H9 (cell line): ENCODE measurements at regions not wholly inside any gene's neighbourhood (a gene's known extent, or its start where the extent isn't known, plus 50 kb on each side); places are given as distances from the start of the nearest gene placed in this dataset.

ENCODE experiments used
- DNase-seq: peaks from one replicate; pipeline ENCODE4 v3.0.0-alpha.2; 2017
- H2AFZ ChIP-seq: one replicate; pipeline ENCODE4 v1.6.1; 2013; ENCODE audit warnings: mild to moderate bottlenecking, low read length, control low read depth, moderate library complexity
- H2AK5ac ChIP-seq: 2 replicates; pipeline ENCODE4 v1.6.1; 2013; ENCODE audit warnings: low read length, control low read depth, mixed read lengths; ENCODE audit not compliant: insufficient read length
- H2BK120ac ChIP-seq: one replicate; pipeline ENCODE4 v1.6.1; 2013; ENCODE audit warnings: low read depth, mild to moderate bottlenecking, low read length, control low read depth, inconsistent platforms; ENCODE audit not compliant: poor library complexity, severe bottlenecking
- H2BK12ac ChIP-seq: 2 replicates; pipeline ENCODE4 v1.6.1; 2013; ENCODE audit warnings: low read length, control low read depth, mixed read lengths, low read depth; ENCODE audit not compliant: insufficient read length
- H2BK15ac ChIP-seq: 2 replicates; pipeline ENCODE4 v1.6.1; 2013; ENCODE audit warnings: low read depth, low read length, control low read depth
- H2BK20ac ChIP-seq: one replicate; pipeline ENCODE4 v1.6.1; 2013; ENCODE audit warnings: low read depth, mild to moderate bottlenecking, low read length, control low read depth, inconsistent platforms; ENCODE audit not compliant: poor library complexity, severe bottlenecking
- H2BK5ac ChIP-seq: 2 replicates; pipeline ENCODE4 v1.6.1; 2013; ENCODE audit warnings: low read length, control low read depth, mixed read lengths; ENCODE audit not compliant: insufficient read length
- H3K14ac ChIP-seq: 2 replicates; pipeline ENCODE4 v1.6.1; 2013; ENCODE audit warnings: low read length, control low read depth; ENCODE audit not compliant: insufficient read depth
- H3K18ac ChIP-seq: 2 replicates; pipeline ENCODE4 v1.6.1; 2013; ENCODE audit warnings: low read depth, mild to moderate bottlenecking, mixed read lengths, low read length, control low read depth; ENCODE audit not compliant: insufficient read length
- H3K23ac ChIP-seq: 2 replicates; pipeline ENCODE4 v1.6.1; 2013; ENCODE audit warnings: low read length, control low read depth, mixed read lengths, low read depth; ENCODE audit not compliant: insufficient read length
- H3K23me2 ChIP-seq: 2 replicates; pipeline ENCODE4 v1.6.1; 2013; ENCODE audit warnings: low read depth, mild to moderate bottlenecking, mixed read lengths, low read length, control low read depth; ENCODE audit not compliant: insufficient read length, poor library complexity, severe bottlenecking
- H3K27ac ChIP-seq: 2 replicates; pipeline ENCODE4 v1.5.1; 2013; ENCODE audit warnings: low read length, control low read depth, mixed read lengths, low read depth; ENCODE audit not compliant: insufficient read length
- H3K27me3 ChIP-seq: 2 replicates; pipeline ENCODE4 v1.6.1; 2013; ENCODE audit warnings: low read length, control low read depth, inconsistent platforms; ENCODE audit not compliant: insufficient read depth
- H3K4ac ChIP-seq: 2 replicates; pipeline ENCODE4 v1.6.1; 2013; ENCODE audit warnings: low read depth, mild to moderate bottlenecking, control low read depth, inconsistent platforms, low read length, moderate library complexity
- H3K4me1 ChIP-seq: 2 replicates; pipeline ENCODE4 v1.6.1; 2013; ENCODE audit warnings: low read length, control low read depth, inconsistent platforms; ENCODE audit not compliant: insufficient read depth
- H3K4me2 ChIP-seq: 2 replicates; pipeline ENCODE4 v1.6.1; 2013; ENCODE audit warnings: low read length, control low read depth, mixed read lengths; ENCODE audit not compliant: insufficient read length, insufficient read depth
- H3K56ac ChIP-seq: 2 replicates; pipeline ENCODE4 v1.6.1; 2013; ENCODE audit warnings: low read depth, mild to moderate bottlenecking, mixed read lengths, low read length, control low read depth; ENCODE audit not compliant: insufficient read length
- H3K79me1 ChIP-seq: 2 replicates; pipeline ENCODE4 v1.6.1; 2013; ENCODE audit warnings: low read depth, mild to moderate bottlenecking, moderate library complexity, low read length, control low read depth, inconsistent platforms; ENCODE audit not compliant: insufficient read depth, poor library complexity, severe bottlenecking
- H3K79me2 ChIP-seq: 2 replicates; pipeline ENCODE4 v1.6.1; 2013; ENCODE audit warnings: low read length, control low read depth, inconsistent platforms; ENCODE audit not compliant: insufficient read depth
- H3K9ac ChIP-seq: 2 replicates; pipeline ENCODE4 v1.6.1; 2013; ENCODE audit warnings: low read length, control low read depth, mixed read lengths; ENCODE audit not compliant: insufficient read length; ENCODE audit errors: extremely low read depth
- H3K9me3 ChIP-seq: one replicate; pipeline ENCODE4 v1.6.1; 2013; ENCODE audit warnings: low read depth, low read length, inconsistent platforms; ENCODE audit not compliant: control insufficient read depth
- H3T11ph ChIP-seq: one replicate; pipeline ENCODE4 v1.6.1; 2013; ENCODE audit warnings: mild to moderate bottlenecking, low read length, control low read depth, inconsistent platforms
- H4K20me1 ChIP-seq: one replicate; pipeline ENCODE4 v1.6.1; 2013; ENCODE audit not compliant: control insufficient read depth, insufficient read length, insufficient read depth
- H4K5ac ChIP-seq: 2 replicates; pipeline ENCODE4 v1.6.1; 2013; ENCODE audit warnings: low read depth, mild to moderate bottlenecking, mixed read lengths, low read length, control low read depth; ENCODE audit not compliant: insufficient read length
- H4K8ac ChIP-seq: replicated peaks from 2 replicates; pipeline ENCODE4 v1.6.1; 2013; ENCODE audit warnings: low read length, control low read depth, mixed read lengths, low read depth; ENCODE audit not compliant: insufficient read length
- H4K91ac ChIP-seq: 2 replicates; pipeline ENCODE4 v1.6.1; 2013; ENCODE audit warnings: low read depth, mild to moderate bottlenecking, moderate library complexity, mixed read lengths, low read length, control low read depth; ENCODE audit not compliant: insufficient read length
- H3K27ac Mint-ChIP-seq, 3 experiments: 2 replicates in 2 of 3; 3 replicates in 1 of 3; pipeline ENCODE4 v1.8.0; 2020 to 2021; ENCODE audit warnings: mixed read lengths in 3 of 3, mild to moderate bottlenecking in 1 of 3, moderate library complexity in 1 of 3
- H3K27me3 Mint-ChIP-seq: 2 replicates; pipeline ENCODE4 v1.8.0; 2021; ENCODE audit warnings: low read depth, mild to moderate bottlenecking, moderate library complexity, mixed read lengths
- H3K36me3 Mint-ChIP-seq, 3 experiments: 2 replicates in 2 of 3; 3 replicates in 1 of 3; pipeline ENCODE4 v1.8.0; 2020 to 2021; ENCODE audit warnings: low read depth in 3 of 3, mixed read lengths in 3 of 3; ENCODE audit not compliant: insufficient read depth in 1 of 3
- H3K4me1 Mint-ChIP-seq, 2 experiments: 2 replicates each; pipeline ENCODE4 v1.8.0; 2020; ENCODE audit warnings: mixed read lengths in 2 of 2
- H3K4me3 Mint-ChIP-seq, 2 experiments: 2 replicates in 1 of 2; 3 replicates in 1 of 2; pipeline ENCODE4 v1.8.0; 2020 to 2021; ENCODE audit warnings: mild to moderate bottlenecking in 2 of 2, mixed read lengths in 2 of 2, moderate library complexity in 1 of 2
- H3K9me3 Mint-ChIP-seq, 2 experiments: 2 replicates in 1 of 2; 3 replicates in 1 of 2; pipeline ENCODE4 v1.8.0; 2020; ENCODE audit warnings: mild to moderate bottlenecking in 2 of 2, mixed read lengths in 2 of 2, moderate library complexity in 1 of 2
- CTCF ChIP-seq: fragments of 200-600 bp; sonication (generic); conservative IDR thresholded peaks from 3 replicates; pipeline ENCODE4 v1.8.0; 2021; ENCODE audit warnings: antibody characterized with exemption, mild to moderate bottlenecking
- WGBS: extraction: QIAGEN DNeasy Blood & Tissue Kit; methylation state at CpG from one replicate; pipeline ENCODE4 v1.1.7; 2013; ENCODE audit warnings: missing lambda C conversion rate, low lambda C conversion rate, mixed read lengths; ENCODE audit not compliant: insufficient read length; ENCODE audit errors: extremely low coverage; 5-methylcytosine and 5-hydroxymethylcytosine counted together

GRCh38 chr1:228830954-228831481 is 95.7 kb downstream of the RHOU start:
- peaks cover 8% of the 10 kb centered on the region for H3K4me1 ChIP-seq
- Mint-ChIP-seq H3K27me3 (peaks cover 4% of the 10 kb centered on the region), H3K4me3 (no peak overlapping the region), H3K4me1 (peaks cover 20 to 22% of the 10 kb centered on the region in 2 experiments), H3K9me3 (no peaks in the 10 kb centered on the region), H3K36me3 (no peaks in the 10 kb centered on the region), H3K27ac (no peak overlapping the region)
- H2BK120ac ChIP-seq = no peak overlapping the region
- no peak overlapping the region for H4K8ac ChIP-seq
- H2BK20ac ChIP-seq = no peak overlapping the region
- no peak overlapping the region for H2BK12ac ChIP-seq
- no peak for DNase-seq
- H4K5ac ChIP-seq = no peak overlapping the region
- no peak overlapping the region for H3K9ac ChIP-seq
- H4K20me1 ChIP-seq = no peaks in the 10 kb centered on the region
- H3K4me2 ChIP-seq = no peak overlapping the region
- no peak overlapping the region for H4K91ac ChIP-seq
- H3K18ac ChIP-seq = no peak overlapping the region
- H3K27me3 ChIP-seq = no peaks in the 10 kb centered on the region
- no peaks in the 10 kb centered on the region for H3K79me1 ChIP-seq
- no peak overlapping the region for H2AFZ ChIP-seq
- no peaks in the 10 kb centered on the region for H3K23me2 ChIP-seq
- no peaks in the 10 kb centered on the region for H3K9me3 ChIP-seq
- no peaks in the 10 kb centered on the region for H3K79me2 ChIP-seq
- H3K14ac ChIP-seq = no peak overlapping the region
- no peak overlapping the region for H3T11ph ChIP-seq
- no peak overlapping the region for H3K27ac ChIP-seq
- H2BK5ac ChIP-seq = no peak overlapping the region
- no peak for TF ChIP-seq CTCF
- no CpG with 5 or more reads among the region's 7 CpGs for WGBS
- no peak overlapping the region for H2AK5ac ChIP-seq
- H3K4ac ChIP-seq = no peak overlapping the region
- H3K56ac ChIP-seq = no peak overlapping the region
- no peak overlapping the region for H3K23ac ChIP-seq
- H2BK15ac ChIP-seq = no peak overlapping the region
